Fibroblast of villous mesenchyme (primary cell): ENCODE measurements at regions not wholly inside any gene's neighbourhood (a gene's known extent, or its start where the extent isn't known, plus 50 kb on each side); places are given as distances from the start of the nearest gene placed in this dataset.

ENCODE experiments used
- DNase-seq: peaks from one replicate; pipeline ENCODE4 v3.0.0-alpha.2; 2010; ENCODE audit warnings: low read depth
- H3K4me3 ChIP-seq: 2 replicates; pipeline ENCODE4 v1.5.1; 2011; ENCODE audit warnings: low read depth, mild to moderate bottlenecking, low read length
- TF ChIP-seq, protein P1 (sequence below): IDR thresholded peaks from 2 replicates; pipeline ENCODE4 v1.5.1; 2012; ENCODE audit warnings: low read depth, mild to moderate bottlenecking, low read length; ENCODE audit not compliant: insufficient read depth

DNA sequence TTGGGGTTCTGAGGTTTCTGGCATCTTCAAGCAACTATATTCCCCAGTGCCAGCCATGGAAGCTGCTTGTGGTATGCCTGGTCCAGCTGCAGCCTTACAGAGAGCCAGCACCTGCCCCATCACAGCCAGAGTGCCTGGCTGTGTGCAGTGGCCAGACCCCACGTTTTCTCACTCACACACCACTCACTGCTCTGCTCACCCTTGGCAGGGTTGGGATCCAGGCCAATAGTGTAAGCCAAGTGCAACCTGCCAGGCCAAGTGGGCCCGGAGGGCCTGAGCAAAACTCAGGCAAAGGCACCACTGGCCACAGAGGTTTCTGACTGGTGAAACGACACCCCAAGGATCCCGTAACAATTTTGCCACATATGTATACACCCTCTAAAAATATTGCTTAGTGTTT, 67.9 kb upstream of the EYA4 start:
- DNase-seq, result no peak
- TF ChIP-seq, protein P1, sequence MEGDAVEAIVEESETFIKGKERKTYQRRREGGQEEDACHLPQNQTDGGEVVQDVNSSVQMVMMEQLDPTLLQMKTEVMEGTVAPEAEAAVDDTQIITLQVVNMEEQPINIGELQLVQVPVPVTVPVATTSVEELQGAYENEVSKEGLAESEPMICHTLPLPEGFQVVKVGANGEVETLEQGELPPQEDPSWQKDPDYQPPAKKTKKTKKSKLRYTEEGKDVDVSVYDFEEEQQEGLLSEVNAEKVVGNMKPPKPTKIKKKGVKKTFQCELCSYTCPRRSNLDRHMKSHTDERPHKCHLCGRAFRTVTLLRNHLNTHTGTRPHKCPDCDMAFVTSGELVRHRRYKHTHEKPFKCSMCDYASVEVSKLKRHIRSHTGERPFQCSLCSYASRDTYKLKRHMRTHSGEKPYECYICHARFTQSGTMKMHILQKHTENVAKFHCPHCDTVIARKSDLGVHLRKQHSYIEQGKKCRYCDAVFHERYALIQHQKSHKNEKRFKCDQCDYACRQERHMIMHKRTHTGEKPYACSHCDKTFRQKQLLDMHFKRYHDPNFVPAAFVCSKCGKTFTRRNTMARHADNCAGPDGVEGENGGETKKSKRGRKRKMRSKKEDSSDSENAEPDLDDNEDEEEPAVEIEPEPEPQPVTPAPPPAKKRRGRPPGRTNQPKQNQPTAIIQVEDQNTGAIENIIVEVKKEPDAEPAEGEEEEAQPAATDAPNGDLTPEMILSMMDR, result no peak
- no peak overlapping the region for H3K4me3 ChIP-seq

DNA sequence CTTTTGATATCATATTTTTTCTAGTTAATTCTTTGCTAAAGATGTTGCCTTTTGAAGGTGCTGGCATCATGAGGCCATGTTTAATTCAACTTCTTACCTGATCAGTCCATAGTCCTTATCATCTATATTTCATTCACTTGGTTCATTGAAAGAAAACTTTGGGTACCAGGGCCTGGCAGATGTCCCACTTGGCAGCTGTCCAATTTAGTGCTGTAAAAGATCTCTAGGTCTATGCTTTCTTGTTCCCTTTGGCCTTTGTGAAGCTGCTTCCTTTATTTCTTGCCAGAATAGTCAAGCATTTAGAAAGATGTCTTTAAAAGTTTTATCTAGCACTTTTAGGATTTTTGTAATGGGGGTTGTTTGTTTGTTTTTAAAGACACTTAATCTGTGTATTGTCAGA, 61.7 kb upstream of the EYA4 start:
- DNase-seq, result no peak
- H3K4me3 ChIP-seq, result no peak overlapping the region
- TF ChIP-seq, protein P1, result no peak

DNA sequence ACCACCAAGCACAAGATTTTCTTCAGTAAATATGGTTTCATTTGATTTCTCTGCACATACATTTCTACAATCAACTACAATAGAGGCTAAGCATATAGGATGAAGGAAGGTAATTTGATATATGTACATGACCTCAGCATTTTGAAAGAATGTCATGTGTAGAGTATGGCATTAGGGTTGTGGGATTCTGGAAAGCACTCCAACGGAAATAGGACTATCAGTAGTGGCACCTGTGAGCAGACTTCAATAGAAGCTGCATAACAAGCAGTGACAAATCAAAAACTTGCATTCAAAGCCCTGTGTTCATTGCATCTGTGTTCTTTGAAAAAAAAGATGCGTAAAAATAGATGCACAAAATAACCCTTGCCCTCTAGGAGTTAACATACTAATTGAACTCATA, 57.5 kb upstream of the EYA4 start:
- H3K4me3 ChIP-seq, result no peak overlapping the region
- TF ChIP-seq, protein P1, result no peak
- DNase-seq, result no peak

DNA sequence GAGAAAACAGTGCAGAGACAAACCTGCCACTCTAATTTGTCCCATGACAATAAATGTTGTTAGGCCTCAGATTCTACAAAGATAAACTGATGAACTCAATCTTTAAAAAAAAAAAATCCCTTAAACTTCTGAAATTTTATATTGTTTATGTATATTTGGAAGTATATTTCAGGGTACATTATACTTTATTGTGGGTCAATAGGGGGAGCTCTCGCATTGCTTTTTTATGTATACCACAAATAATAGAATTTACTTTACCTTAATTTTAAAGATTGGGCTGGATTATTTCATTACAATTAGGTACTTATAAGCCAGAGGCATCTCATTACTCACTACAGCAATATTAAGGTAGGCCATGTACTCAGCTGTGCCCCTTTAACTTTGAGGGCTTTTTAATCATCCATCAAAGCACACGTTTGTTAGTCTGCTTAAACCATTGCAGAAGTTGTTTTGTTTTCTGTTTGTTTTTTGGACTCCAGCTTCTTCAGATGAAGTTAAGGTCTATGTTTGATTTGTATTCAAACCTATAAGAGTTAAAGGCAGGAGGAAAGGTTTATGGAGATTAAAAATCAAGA, 56.3 kb upstream of the EYA4 start:
- DNase-seq, result peak; percentile 47
- H3K4me3 ChIP-seq, result no peak overlapping the region
- TF ChIP-seq, protein P1, result peak; percentile 49

DNA sequence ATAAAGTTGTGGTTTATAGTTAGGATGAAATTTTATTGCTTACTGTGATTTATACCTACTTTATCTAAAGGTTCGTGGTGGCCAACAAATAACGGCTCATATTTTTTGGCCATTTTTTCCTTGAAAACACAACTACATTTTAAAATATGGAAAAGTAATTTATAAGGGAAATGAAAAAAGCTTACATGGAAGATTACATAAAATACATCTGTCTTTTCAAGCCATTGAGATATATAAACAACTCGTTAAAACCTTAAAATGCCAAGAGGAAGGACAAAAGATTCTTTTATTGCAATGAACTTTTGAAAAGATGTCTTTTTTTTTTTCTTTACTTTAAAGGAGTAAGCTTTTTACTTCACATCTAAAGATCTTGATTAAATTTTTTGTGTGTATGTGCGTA, 55.4 kb upstream of the EYA4 start:
- TF ChIP-seq, protein P1, result no peak
- H3K4me3 ChIP-seq, result no peak overlapping the region
- no peak for DNase-seq

DNA sequence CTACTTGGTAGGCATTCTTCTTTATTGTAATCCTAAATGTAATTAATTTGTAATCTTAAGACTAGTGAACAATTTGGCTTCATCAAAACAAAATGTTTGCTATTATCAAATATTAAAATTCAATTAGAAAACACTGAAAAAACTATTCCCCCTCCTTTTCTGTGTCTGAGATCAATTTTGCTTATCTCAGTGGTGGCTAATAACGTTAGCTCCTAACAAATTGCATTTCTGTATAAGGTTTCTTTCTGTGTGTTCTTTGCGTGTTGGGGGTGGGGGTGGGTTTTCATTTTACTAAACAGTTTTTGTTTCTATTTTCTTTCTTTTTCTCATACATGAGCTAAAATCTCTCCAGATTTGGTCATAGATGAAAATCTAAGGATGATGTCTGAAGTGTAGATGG, 54.0 kb upstream of the EYA4 start:
- no peak overlapping the region for H3K4me3 ChIP-seq
- TF ChIP-seq, protein P1, result no peak
- no peak for DNase-seq
